PC-9 (cell line): ENCODE measurements at regions not wholly inside any gene's neighbourhood (a gene's known extent, or its start where the extent isn't known, plus 50 kb on each side); places are given as distances from the start of the nearest gene placed in this dataset.

Source experiments
- BruUV-seq: library from RNA; stranded (reverse); fragments of 400-500 nt; replicated peaks from 2 replicates; lab custom pipeline; 2021; lab: Mats Ljungman, UMichigan
- CTCF ChIA-PET: fragments of 300-600 bp; sonication (Branson Sonifier 250); formaldehyde crosslinking; loops from one replicate; lab custom pipeline; 2022; ENCODE audit warnings: antibody characterized with exemption; lab: Charles Lee
- POLR2A ChIA-PET: fragments of 300-600 bp; sonication (Branson Sonifier 250); formaldehyde crosslinking; loops from one replicate; lab custom pipeline; 2022; ENCODE audit warnings: antibody characterized with exemption; ENCODE audit not compliant: unreplicated experiment; lab: Charles Lee
- DNase-seq, 2 experiments: peaks; one replicate each; pipeline versions ENCODE4 v3.0.0 to v3.0.0-alpha.2; 2015 to 2022; ENCODE audit warnings: mixed read lengths in 1 of 2
- H2AFZ ChIP-seq: fragments of 200-600 bp; sonication (generic); 2 replicates; pipeline ENCODE4 v1.8.1; 2017; ENCODE audit warnings: antibody characterized with exemption
- H3F3A ChIP-seq: fragments of 200-600 bp; sonication (generic); 2 replicates; pipeline ENCODE4 v1.8.1; 2017; ENCODE audit warnings: antibody characterized with exemption, mild to moderate bottlenecking, low read depth; ENCODE audit not compliant: insufficient read depth
- H3K27ac ChIP-seq: fragments of 200-600 bp; sonication (generic); 2 replicates; pipeline ENCODE4 v1.6.1; 2016; ENCODE audit warnings: mixed run types
- H3K27me3 ChIP-seq: fragments of 200-600 bp; sonication (generic); 2 replicates; pipeline ENCODE4 v1.6.1; 2016; ENCODE audit warnings: low read depth, mixed run types; ENCODE audit not compliant: insufficient read depth
- H3K36me3 ChIP-seq: fragments of 200-600 bp; sonication (generic); 2 replicates; pipeline ENCODE4 v1.6.1; 2016; ENCODE audit warnings: low read depth, mixed run types
- H3K4me1 ChIP-seq: fragments of 200-600 bp; sonication (generic); replicated peaks from 2 replicates; pipeline ENCODE4 v1.6.1; 2016; ENCODE audit warnings: mixed run types; ENCODE audit not compliant: insufficient read depth
- H3K4me2 ChIP-seq: fragments of 200-600 bp; sonication (generic); 2 replicates; pipeline ENCODE4 v1.6.1; 2017; ENCODE audit warnings: mixed run types
- H3K4me3 ChIP-seq: fragments of 200-600 bp; sonication (generic); 2 replicates; pipeline ENCODE4 v1.6.1; 2016; ENCODE audit warnings: mixed run types
- H3K79me2 ChIP-seq: fragments of 200-600 bp; sonication (generic); 2 replicates; pipeline ENCODE4 v1.6.1; 2017; ENCODE audit warnings: low read depth, mixed run types
- H3K9me2 ChIP-seq: fragments of 200-600 bp; sonication (generic); 2 replicates; pipeline ENCODE4 v1.8.1; 2017; ENCODE audit warnings: mild to moderate bottlenecking; ENCODE audit not compliant: insufficient read depth
- H3K9me3 ChIP-seq: fragments of 200-600 bp; sonication (generic); 2 replicates; pipeline ENCODE4 v1.8.1; 2016; ENCODE audit warnings: low read depth; ENCODE audit not compliant: insufficient read depth
- H4K20me1 ChIP-seq: fragments of 200-600 bp; sonication (generic); 2 replicates; pipeline ENCODE4 v1.8.1; 2017; ENCODE audit not compliant: insufficient read depth
- EZH2 ChIP-seq: fragments of 200-600 bp; sonication (generic); IDR thresholded peaks from 2 replicates; pipeline ENCODE4 v1.8.0; 2017; ENCODE audit warnings: antibody characterized with exemption, low read depth
- intact Hi-C: fragments of 100-400 bp; cut with micrococcal nuclease; formaldehyde crosslinking; loops from one replicate; pipeline ENCODE4 v1.10.0; 2022; ENCODE audit not compliant: unreplicated experiment
- TF ChIP-seq, protein P1 (sequence below): fragments of 200-600 bp; sonication (generic); conservative IDR thresholded peaks from 2 replicates; pipeline ENCODE4 v1.6.1; 2017; ENCODE audit warnings: mixed run types, antibody characterized with exemption, mild to moderate bottlenecking, moderate library complexity

DNA sequence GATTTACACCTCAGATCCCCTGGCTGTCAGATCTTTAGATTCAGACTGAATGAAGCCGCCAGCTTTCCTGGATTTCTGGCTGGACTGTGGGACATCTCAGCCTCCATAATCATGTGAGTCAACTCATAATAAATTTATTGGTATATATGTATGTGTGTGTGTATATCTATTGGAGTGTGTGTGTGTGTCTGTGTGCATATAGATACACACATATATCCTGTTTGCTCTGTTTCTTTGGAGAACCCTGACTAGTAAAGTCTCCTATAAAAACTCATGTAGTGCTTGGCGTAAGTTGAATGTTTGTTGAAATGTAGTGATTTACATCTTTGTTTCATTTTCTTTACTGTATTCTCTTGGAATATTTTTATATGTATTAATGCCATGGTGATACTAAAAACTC, 499.5 kb upstream of the KLF12 start:
- Histone ChIP-seq H4K20me1 (no peaks in the 10 kb centered on the region), H3K36me3 (no peaks in the 10 kb centered on the region), H3K27ac (no peak overlapping the region), H3K4me2 (no peak overlapping the region), H3K4me3 (no peak overlapping the region), H3K9me3 (no peaks in the 10 kb centered on the region; the same call in 1 of the 2 replicates), H3K79me2 (no peaks in the 10 kb centered on the region), H3K27me3 (no peaks in the 10 kb centered on the region), H2AFZ (no peak overlapping the region), H3K9me2 (no peaks in the 10 kb centered on the region), H3K4me1 (no peaks in the 10 kb centered on the region), H3F3A (no peaks in the 10 kb centered on the region)
- ChIA-PET CTCF (no interaction called here), POLR2A (no interaction called here)
- TF ChIP-seq EZH2: no peak
- TF ChIP-seq, protein P1, sequence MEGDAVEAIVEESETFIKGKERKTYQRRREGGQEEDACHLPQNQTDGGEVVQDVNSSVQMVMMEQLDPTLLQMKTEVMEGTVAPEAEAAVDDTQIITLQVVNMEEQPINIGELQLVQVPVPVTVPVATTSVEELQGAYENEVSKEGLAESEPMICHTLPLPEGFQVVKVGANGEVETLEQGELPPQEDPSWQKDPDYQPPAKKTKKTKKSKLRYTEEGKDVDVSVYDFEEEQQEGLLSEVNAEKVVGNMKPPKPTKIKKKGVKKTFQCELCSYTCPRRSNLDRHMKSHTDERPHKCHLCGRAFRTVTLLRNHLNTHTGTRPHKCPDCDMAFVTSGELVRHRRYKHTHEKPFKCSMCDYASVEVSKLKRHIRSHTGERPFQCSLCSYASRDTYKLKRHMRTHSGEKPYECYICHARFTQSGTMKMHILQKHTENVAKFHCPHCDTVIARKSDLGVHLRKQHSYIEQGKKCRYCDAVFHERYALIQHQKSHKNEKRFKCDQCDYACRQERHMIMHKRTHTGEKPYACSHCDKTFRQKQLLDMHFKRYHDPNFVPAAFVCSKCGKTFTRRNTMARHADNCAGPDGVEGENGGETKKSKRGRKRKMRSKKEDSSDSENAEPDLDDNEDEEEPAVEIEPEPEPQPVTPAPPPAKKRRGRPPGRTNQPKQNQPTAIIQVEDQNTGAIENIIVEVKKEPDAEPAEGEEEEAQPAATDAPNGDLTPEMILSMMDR: no peak
- intact Hi-C loops: no loop called here
- no TSS peak for BruUV-seq
- DNase-seq: no peak

DNA sequence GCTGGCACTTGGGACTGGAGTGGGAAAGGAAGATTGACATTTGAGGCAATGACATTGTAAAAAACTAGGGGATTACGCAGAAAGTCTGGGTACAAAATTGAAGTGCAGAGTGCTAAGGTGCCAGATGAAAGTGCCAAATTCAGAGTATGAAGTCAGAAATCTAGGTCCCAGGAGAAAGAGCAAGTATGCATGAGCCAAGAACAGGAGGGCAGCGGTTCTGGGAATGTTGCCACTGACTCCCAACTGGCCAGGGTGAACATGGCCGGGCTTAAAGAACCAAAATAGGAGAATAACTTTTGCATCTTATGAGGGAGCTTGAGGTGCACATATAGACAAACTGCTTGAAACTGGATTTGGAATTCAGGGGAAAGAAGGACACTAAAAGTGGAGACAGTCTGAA, 495.8 kb upstream of the KLF12 start:
- TF ChIP-seq, protein P1: no peak
- TF ChIP-seq EZH2: no peak

DNA sequence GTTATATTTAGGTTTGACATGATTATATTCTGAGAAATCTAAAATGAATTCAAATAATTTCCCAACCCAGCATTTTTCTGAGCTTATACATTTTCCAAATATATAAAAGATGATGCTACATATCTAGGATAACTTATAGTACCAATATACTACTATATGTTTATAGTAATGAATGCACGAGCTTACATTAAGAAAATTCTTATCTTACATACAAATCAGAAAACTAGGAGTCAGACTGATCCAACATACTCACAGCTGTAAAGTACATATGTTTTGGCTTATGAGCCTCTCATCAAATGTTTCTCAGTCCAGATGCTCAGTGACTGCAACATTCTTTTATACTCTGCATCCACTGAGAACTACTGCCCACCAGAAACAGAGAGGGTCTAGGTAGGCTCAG, 491.3 kb upstream of the KLF12 start:
- no peak for TF ChIP-seq EZH2
- TF ChIP-seq, protein P1: no peak
- H3K4me2 ChIP-seq: no peak overlapping the region
- intact Hi-C loops: no loop called here
- DNase-seq: no peak
- no peaks in the 10 kb centered on the region for H3K4me1 ChIP-seq
- H3K36me3 ChIP-seq: no peaks in the 10 kb centered on the region
- H3K4me3 ChIP-seq: no peak overlapping the region
- no peaks in the 10 kb centered on the region for H3K27me3 ChIP-seq
- H3K27ac ChIP-seq: no peak overlapping the region
- CTCF ChIA-PET: no interaction called here
- no peaks in the 10 kb centered on the region for H3K9me2 ChIP-seq
- BruUV-seq: no TSS peak
- H4K20me1 ChIP-seq: no peaks in the 10 kb centered on the region
- H3K9me3 ChIP-seq: no peaks in the 10 kb centered on the region
- POLR2A ChIA-PET: no interaction called here
- H3F3A ChIP-seq: no peaks in the 10 kb centered on the region
- no peaks in the 10 kb centered on the region for H3K79me2 ChIP-seq
- no peak overlapping the region for H2AFZ ChIP-seq

More for the DNA sequence above, 495.8 kb upstream of the KLF12 start:
- H3K27ac ChIP-seq: no peak overlapping the region
- BruUV-seq: no TSS peak
- intact Hi-C loops: no loop called here
- no peaks in the 10 kb centered on the region for H3K79me2 ChIP-seq
- POLR2A ChIA-PET: no interaction called here
- no peak overlapping the region for H3K4me2 ChIP-seq
- no peaks in the 10 kb centered on the region; the same call in 1 of the 2 replicates for H3K9me3 ChIP-seq
- no peak overlapping the region for H3K4me3 ChIP-seq
- H3K4me1 ChIP-seq: no peaks in the 10 kb centered on the region
- H2AFZ ChIP-seq: no peak overlapping the region
- DNase-seq: no peak
- H3K27me3 ChIP-seq: no peaks in the 10 kb centered on the region
- no peaks in the 10 kb centered on the region for H3F3A ChIP-seq
- H3K9me2 ChIP-seq: no peaks in the 10 kb centered on the region
- no peaks in the 10 kb centered on the region for H3K36me3 ChIP-seq
- CTCF ChIA-PET: no interaction called here
- no peaks in the 10 kb centered on the region for H4K20me1 ChIP-seq
